Nephron (organoid): ENCODE measurements at regions not wholly inside any gene's neighbourhood (a gene's known extent, or its start where the extent isn't known, plus 50 kb on each side); places are given as distances from the start of the nearest gene placed in this dataset.
A peak's percentile ranks its signal among the peaks of the same experiment; 100 is the strongest.

Source experiments
- H3K27ac Mint-ChIP-seq, 3 experiments: 2 replicates each; pipeline ENCODE4 v1.8.0; 2020; ENCODE audit warnings: mixed read lengths in 3 of 3, mild to moderate bottlenecking in 2 of 3, moderate library complexity in 1 of 3
- H3K27me3 Mint-ChIP-seq: 2 replicates; pipeline ENCODE4 v1.8.0; 2021; ENCODE audit warnings: low read depth, mild to moderate bottlenecking, moderate library complexity, mixed read lengths
- H3K36me3 Mint-ChIP-seq: 2 replicates; pipeline ENCODE4 v1.8.0; 2020; ENCODE audit warnings: low read depth, mixed read lengths
- H3K4me1 Mint-ChIP-seq: 2 replicates; pipeline ENCODE4 v1.8.0; 2020; ENCODE audit warnings: mixed read lengths
- H3K4me3 Mint-ChIP-seq, 3 experiments: 2 replicates each; pipeline ENCODE4 v1.8.0; 2020; ENCODE audit warnings: mild to moderate bottlenecking in 3 of 3, mixed read lengths in 3 of 3, moderate library complexity in 2 of 3
- H3K9me3 Mint-ChIP-seq: 2 replicates; pipeline ENCODE4 v1.8.0; 2020; ENCODE audit warnings: mixed read lengths
- TF ChIP-seq, protein P1 (sequence below), 3 experiments: fragments of 200-600 bp; sonication (generic); IDR thresholded peaks; one replicate each; pipeline ENCODE4 v1.5.0; 2021; ENCODE audit warnings: antibody characterized with exemption in 3 of 3; ENCODE audit not compliant: unreplicated experiment in 3 of 3

DNA sequence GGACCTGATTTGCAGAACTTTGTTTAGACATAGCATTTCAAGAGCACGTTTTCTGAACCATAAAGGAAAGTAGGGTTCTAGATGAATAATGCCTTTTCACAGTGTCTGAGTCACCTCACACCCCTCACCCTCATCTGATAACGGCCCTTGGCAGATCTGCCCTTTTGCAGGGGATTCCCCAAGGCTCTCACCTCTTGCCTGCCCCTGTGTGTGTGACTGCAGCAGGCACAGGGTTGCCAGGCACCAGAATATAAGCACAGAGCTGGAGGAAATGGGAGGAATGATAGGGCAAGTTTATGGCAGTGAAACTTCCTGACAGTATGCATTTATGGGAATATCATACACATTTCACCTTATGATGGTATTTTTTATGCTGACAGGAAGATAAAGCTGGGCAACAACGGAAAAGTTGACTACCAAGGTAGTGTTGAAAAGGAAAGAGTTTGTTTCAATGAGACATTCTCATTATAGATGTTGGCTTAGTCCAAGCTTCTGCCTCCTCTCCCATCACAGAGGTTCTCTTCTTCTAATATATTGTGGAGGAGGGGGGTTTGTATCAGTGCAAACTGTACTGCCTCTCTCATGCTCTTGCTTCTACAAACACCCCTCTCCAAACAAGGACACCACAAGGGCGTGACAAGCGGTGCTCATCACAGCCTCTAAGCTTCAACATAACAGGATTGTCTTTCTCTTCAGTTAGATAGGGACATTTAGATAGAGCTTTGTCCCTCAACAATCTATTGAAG is 101.5 kb upstream of the BACH2 start:
- TF ChIP-seq, protein P1, sequence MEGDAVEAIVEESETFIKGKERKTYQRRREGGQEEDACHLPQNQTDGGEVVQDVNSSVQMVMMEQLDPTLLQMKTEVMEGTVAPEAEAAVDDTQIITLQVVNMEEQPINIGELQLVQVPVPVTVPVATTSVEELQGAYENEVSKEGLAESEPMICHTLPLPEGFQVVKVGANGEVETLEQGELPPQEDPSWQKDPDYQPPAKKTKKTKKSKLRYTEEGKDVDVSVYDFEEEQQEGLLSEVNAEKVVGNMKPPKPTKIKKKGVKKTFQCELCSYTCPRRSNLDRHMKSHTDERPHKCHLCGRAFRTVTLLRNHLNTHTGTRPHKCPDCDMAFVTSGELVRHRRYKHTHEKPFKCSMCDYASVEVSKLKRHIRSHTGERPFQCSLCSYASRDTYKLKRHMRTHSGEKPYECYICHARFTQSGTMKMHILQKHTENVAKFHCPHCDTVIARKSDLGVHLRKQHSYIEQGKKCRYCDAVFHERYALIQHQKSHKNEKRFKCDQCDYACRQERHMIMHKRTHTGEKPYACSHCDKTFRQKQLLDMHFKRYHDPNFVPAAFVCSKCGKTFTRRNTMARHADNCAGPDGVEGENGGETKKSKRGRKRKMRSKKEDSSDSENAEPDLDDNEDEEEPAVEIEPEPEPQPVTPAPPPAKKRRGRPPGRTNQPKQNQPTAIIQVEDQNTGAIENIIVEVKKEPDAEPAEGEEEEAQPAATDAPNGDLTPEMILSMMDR (IDR thresholded peaks at IDR 0.05; ENCODE audit: unreplicated experiment in 3 of 3) = no peak
- H3K27me3 Mint-ChIP-seq = peaks cover 43% of the 10 kb centered on the region
- H3K4me3 Mint-ChIP-seq = no peak overlapping the region
- no peak overlapping the region for H3K27ac Mint-ChIP-seq
- peaks cover 24% of the 10 kb centered on the region for H3K4me1 Mint-ChIP-seq
- no peaks in the 10 kb centered on the region for H3K9me3 Mint-ChIP-seq
- H3K36me3 Mint-ChIP-seq = no peaks in the 10 kb centered on the region

DNA sequence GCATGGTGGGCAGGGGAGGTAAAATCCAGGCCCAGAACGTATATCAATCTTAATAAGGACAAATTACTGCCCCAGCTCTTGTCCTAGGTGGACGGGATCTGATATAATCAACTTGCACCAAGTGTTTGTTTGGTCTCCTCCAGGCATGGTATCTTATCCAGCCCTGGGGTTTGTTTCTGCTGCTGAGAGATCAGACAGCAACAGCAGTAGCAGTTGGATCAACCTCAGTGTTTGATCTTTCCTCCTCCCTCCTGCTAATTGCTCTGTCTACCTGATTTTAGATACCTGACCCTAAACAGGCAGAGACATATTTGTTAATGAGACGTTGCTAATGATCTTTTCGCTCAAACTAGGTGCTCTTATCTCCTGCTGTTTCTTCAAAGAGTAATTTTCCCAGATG is 100.4 kb upstream of the BACH2 start:
- no peaks in the 10 kb centered on the region for H3K36me3 Mint-ChIP-seq
- TF ChIP-seq, protein P1 (IDR thresholded peaks at IDR 0.05; ENCODE audit: unreplicated experiment in 3 of 3) = no peak

DNA sequence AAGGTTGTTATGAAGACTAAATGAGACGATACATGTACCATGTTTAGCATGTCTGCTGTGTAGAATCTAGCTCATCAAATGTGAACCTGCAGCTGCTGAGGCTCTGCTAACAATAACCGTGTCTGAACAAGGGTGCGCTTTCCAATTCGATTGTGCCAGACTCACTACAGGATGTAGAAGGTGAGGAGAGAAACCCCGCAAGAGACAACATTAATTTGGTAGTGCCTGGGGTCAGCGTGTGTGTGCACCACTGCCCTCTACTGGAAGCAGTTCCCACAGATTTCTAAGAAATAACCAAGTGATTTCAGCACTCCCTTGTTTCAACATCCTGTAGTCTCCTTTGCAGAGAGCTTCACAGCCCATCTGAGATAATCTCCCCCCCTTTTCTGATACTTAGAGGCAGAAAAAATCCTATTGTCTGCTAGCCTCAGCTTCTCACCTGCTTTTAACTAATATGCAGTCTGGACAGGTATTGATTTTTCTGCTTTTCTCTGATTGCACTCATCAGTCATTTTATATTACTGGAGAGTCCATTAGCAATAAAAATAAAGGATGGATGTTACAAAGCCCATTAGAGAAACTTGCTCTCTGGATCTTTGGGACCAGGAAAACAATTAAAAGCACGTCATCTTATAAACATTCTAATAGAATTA is 96.7 kb upstream of the BACH2 start:
- no peaks in the 10 kb centered on the region for H3K36me3 Mint-ChIP-seq
- no peak overlapping the region for H3K27ac Mint-ChIP-seq
- H3K4me1 Mint-ChIP-seq = peaks cover 6% of the 10 kb centered on the region

More for the DNA sequence above, 100.4 kb upstream of the BACH2 start:
- Mint-ChIP-seq H3K27me3 (peaks cover 36% of the 10 kb centered on the region), H3K9me3 (no peaks in the 10 kb centered on the region), H3K4me3 (no peak overlapping the region), H3K27ac (no peak overlapping the region), H3K4me1 (peaks cover 22% of the 10 kb centered on the region)

GRCh38 chr6:90390379-90390778 is 93.7 kb upstream of the BACH2 start:
- no peaks in the 10 kb centered on the region for H3K9me3 Mint-ChIP-seq
- H3K4me1 Mint-ChIP-seq = no peaks in the 10 kb centered on the region
- no peak overlapping the region for H3K4me3 Mint-ChIP-seq

More for the DNA sequence above, 96.7 kb upstream of the BACH2 start:
- Mint-ChIP-seq H3K9me3 (no peaks in the 10 kb centered on the region), H3K27me3 (peaks cover 25% of the 10 kb centered on the region), H3K4me3 (no peak overlapping the region)
- TF ChIP-seq, protein P1 (IDR thresholded peaks at IDR 0.05; ENCODE audit: unreplicated experiment in 3 of 3) = peak; percentile 76 to 88 (median 81)

GRCh38 chr6:90388395-90388794 is 91.8 kb upstream of the BACH2 start:
- Mint-ChIP-seq H3K9me3 (no peaks in the 10 kb centered on the region), H3K27ac (no peak overlapping the region), H3K27me3 (peaks cover 17% of the 10 kb centered on the region), H3K36me3 (no peaks in the 10 kb centered on the region), H3K4me1 (no peaks in the 10 kb centered on the region), H3K4me3 (no peak overlapping the region)
- TF ChIP-seq, protein P1 (IDR thresholded peaks at IDR 0.05; ENCODE audit: unreplicated experiment in 3 of 3) = no peak

More at GRCh38 chr6:90390379-90390778, 93.7 kb upstream of the BACH2 start:
- H3K36me3 Mint-ChIP-seq = no peaks in the 10 kb centered on the region
- TF ChIP-seq, protein P1 (IDR thresholded peaks at IDR 0.05; ENCODE audit: unreplicated experiment in 3 of 3) = no peak
- H3K27ac Mint-ChIP-seq = no peak overlapping the region
- H3K27me3 Mint-ChIP-seq = peaks cover 17% of the 10 kb centered on the region
